GM12801 (cell line): ENCODE measurements at regions not wholly inside any gene's neighbourhood (a gene's known extent, or its start where the extent isn't known, plus 50 kb on each side); places are given as distances from the start of the nearest gene placed in this dataset.

Experiments used
- TF ChIP-seq, protein P1 (sequence below): IDR thresholded peaks from one replicate; pipeline ENCODE4 v1.5.1; 2011; ENCODE audit warnings: control low read depth; ENCODE audit not compliant: insufficient read length; ENCODE audit errors: extremely low read depth

DNA sequence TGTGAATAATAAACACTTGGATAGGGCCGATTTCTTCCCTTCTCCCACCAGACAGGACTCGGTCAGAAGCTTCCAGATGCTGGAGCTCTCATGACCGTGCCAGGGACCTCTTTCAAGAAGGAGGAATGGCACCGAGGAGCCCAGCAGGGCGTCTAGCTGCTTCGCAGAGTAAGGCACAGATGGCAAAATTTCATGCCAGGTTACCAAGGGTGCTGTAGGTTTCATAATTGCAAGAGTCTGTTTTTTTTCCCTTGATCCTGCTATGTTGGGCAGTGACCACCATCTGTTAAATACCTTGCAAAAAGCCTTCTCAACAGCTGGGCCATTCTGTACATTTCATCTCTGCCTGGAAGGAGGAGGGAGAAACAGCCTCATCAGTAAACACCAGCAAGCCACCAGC, 111.8 kb downstream of the EDN3 start:
- TF ChIP-seq, protein P1, sequence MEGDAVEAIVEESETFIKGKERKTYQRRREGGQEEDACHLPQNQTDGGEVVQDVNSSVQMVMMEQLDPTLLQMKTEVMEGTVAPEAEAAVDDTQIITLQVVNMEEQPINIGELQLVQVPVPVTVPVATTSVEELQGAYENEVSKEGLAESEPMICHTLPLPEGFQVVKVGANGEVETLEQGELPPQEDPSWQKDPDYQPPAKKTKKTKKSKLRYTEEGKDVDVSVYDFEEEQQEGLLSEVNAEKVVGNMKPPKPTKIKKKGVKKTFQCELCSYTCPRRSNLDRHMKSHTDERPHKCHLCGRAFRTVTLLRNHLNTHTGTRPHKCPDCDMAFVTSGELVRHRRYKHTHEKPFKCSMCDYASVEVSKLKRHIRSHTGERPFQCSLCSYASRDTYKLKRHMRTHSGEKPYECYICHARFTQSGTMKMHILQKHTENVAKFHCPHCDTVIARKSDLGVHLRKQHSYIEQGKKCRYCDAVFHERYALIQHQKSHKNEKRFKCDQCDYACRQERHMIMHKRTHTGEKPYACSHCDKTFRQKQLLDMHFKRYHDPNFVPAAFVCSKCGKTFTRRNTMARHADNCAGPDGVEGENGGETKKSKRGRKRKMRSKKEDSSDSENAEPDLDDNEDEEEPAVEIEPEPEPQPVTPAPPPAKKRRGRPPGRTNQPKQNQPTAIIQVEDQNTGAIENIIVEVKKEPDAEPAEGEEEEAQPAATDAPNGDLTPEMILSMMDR, result no peak

DNA sequence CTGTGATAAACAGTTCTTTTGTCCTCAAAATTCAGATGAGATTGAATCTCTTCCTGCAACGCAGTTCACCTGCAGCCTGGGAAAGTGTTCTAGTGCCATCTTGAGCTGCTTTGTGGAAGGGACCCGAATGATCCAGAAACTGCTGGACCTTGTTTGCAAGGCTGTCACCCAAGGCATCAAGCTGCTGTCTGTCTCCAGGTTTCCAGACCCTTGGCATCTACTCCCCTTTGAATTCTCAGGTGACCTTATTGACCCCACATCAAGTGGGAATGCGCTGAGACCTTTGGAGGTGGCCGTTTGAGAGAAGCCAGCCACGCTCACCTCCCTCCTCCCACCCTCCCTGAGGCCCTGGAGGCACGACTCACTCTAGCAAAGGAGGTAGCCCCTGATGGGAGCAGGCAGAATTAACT, 112.5 kb downstream of the EDN3 start:
- TF ChIP-seq, protein P1, result no peak

DNA sequence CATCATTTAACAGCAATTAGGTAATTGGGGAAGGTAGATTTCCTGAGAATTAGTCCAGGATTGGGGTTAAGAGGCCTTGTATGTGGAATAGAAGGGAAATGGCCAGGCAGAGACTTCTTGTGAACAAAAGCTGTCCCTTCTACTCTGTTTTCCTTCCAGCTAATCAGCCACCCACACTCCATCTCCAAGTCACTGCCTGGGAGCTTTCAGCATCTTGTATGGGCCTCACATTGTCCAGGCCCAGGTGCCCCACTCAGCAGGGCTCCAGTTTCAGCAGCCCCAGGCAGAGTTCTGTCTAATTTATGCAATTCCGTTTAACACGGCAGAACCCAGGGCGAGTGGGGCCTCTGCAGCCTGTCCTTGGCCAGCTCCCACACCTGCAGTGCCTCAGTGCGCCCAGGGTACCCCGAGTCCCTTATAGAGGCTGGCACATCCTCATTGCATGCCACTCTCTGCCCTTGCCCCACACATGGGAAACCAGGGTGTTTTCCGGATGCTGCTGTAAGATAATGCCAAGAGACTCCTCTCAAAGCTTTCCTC, 113.0 kb downstream of the EDN3 start:
- TF ChIP-seq, protein P1, result no peak

DNA sequence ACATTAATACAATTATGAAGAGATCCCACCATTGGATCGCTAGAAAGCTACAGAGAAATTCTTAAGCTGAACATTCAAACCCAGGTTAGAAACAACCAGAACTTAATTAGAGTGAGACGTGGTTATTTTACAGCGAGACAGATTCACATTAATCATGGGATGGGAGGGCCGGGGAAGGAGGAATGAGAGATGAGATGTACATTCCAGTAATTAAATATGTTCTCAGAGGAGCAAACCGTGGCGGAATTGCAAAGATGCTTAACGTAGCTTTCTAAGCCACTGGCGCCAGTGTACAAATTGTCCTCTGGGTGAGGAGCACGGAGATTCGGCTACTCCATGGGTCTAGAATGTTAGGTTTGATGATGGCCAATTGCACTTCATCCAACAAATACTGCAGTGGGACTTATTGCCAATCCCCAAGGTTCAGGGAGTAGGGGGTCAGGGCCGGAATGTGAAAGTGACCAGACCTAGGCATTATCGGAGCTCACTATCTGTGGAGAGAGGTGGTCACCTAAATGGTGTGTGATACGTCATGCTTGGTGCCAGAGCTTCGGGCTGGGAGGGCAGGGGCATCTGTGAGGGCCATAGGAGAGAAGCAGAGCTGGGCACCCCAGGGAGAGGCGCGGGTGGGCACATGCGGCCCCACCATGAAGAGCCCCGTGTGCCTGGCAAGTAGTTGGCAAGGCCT, 114.7 kb downstream of the EDN3 start:
- TF ChIP-seq, protein P1, result no peak

DNA sequence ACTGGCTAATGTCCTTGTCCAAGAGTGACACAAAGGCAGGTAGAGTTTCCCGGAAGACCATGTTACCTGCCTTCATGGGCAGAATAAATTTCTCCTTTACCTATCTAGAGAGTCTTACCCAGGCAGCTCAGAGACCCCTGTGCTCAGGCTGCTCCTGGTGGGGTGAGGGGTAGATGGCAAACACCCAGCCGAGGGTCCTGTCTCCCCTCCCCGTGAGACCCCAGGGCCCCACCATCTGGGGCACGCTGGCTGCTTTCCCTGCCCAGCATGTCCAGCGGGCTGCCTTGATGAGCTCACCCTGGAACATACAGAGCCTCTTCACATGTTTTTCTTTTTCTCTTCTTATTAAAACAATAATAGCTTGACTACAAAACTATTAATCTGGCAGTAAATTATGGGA, 116.5 kb downstream of the EDN3 start:
- TF ChIP-seq, protein P1, result no peak

DNA sequence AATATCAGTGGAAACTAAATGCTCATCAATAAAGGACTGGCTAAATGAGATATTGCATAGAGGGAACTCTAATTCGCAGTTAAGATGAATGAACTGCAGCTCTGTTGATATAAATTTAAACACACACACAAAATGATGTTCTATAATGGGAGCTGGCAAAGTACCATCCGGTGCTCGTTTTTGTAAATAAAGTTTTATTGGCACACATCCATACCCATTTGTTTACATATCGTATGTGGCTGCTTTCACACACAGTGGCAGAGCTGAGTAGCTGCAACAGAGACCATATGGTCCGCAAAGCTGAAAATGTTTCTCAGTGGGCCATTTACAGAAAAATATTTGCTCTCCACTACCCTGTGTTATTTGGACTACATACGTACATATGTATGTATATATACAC, 120.7 kb downstream of the EDN3 start:
- TF ChIP-seq, protein P1, result no peak

DNA sequence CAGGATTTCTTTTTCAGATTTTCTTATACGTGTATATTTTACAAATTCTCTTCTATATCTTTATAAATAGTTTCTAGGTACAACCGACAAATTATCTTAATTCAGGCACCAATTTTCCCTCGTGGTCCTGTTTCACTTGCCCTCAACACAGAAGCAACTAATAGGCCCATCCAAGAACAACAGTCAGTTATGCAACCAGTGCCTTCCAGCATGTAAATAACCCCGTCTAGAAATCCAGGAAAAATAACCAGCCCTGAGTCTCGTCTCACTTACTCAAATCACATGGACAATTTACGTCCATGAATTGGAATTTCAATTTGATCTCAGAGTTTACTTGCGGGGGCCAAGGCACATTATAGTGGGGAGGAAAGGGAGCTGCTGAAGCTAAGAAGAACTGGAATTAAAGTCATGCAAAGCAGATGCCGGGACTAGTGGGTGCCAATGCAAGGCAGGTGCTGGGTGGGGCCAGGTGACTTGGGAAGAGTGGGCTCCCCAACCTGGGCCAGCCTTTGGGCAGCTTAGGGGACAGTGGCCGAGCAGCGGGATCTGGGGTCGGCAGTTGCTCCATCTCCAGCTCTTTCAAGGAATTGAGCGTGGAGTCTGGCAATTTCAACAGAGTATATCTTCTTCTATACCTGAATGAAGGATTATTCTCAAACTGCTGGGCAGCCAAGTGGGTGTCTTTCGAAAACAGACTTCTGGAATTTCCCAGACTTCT, 121.7 kb downstream of the EDN3 start:
- TF ChIP-seq, protein P1, result no peak
